ENCODE measurements at regions not wholly inside any gene's neighbourhood (a gene's known extent, or its start where the extent isn't known, plus 50 kb on each side); places are given as distances from the start of the nearest gene placed in this dataset.

- no peak for TF ChIP-seq CTCF (IDR thresholded peaks at IDR 0.05; ENCODE audit: low read depth, low read length)
- no peak for DNase-seq (ENCODE audit: extremely low read depth, low read depth)
Measured at GRCh38 chr10:3624367-3624766, 160.6 kb downstream of the KLF6 start.

DNA sequence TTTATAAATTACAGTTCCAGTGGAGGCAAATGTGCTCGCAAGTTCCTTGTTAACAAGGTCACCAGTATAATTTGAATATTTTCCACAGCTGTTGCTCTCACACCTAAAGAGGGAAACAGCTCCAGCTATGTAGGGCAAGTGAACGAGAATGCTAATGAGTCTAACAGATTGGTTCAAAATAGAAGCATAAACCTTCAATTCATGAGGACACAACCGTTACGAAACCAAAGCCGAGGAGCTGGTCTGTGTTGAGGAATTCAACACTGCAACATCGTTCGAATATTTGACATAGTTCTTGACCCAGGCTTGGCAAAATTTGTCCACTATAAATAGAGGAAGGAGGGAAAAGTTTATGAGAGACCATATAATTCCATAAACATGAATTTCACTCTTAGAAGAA lies 161.3 kb downstream of the KLF6 start:
- TF ChIP-seq CTCF (IDR thresholded peaks at IDR 0.05; ENCODE audit: low read depth, low read length), result no peak
- peak; percentile 10 for DNase-seq (ENCODE audit: extremely low read depth, low read depth)

GRCh38 chr10:3622845-3623621 lies 162.0 kb downstream of the KLF6 start:
- TF ChIP-seq CTCF (IDR thresholded peaks at IDR 0.05; ENCODE audit: low read depth, low read length), result no peak
- DNase-seq (ENCODE audit: extremely low read depth, low read depth), result no peak

- DNase-seq (ENCODE audit: extremely low read depth, low read depth), result no peak
- TF ChIP-seq CTCF (IDR thresholded peaks at IDR 0.05; ENCODE audit: low read depth, low read length), result no peak
Measured at GRCh38 chr10:3622427-3622826, 162.6 kb downstream of the KLF6 start.

DNA sequence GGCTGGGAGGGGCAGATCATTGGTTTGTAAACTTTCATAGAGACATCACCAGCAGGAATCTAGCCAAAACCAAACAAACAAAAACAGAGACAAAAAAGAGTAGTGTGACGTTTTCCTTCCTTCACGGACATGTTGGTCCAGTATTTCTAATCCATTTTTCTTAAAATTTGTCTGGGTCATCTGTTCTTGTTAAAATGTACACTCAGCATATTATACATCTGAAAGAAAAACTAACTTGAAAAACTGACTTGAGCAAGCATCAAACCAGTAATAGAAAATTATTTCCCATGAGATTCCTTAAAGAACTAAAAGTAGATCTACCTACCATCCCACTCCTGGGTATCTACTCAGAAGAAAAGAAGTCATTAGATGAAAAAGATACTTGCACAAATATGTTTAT lies 164.2 kb downstream of the KLF6 start:
- no peak for DNase-seq (ENCODE audit: extremely low read depth, low read depth)
- TF ChIP-seq CTCF (IDR thresholded peaks at IDR 0.05; ENCODE audit: low read depth, low read length), result no peak

GRCh38 chr10:3619241-3619640 lies 165.8 kb downstream of the KLF6 start:
- TF ChIP-seq CTCF (IDR thresholded peaks at IDR 0.05; ENCODE audit: low read depth, low read length), result no peak
- no peak for DNase-seq (ENCODE audit: extremely low read depth, low read depth)

- no peak for DNase-seq (ENCODE audit: extremely low read depth, low read depth)
- TF ChIP-seq CTCF (IDR thresholded peaks at IDR 0.05; ENCODE audit: low read depth, low read length), result no peak
Measured at GRCh38 chr10:3616880-3617279, 168.1 kb downstream of the KLF6 start.
